Panc1 (cell line): ENCODE measurements at regions not wholly inside any gene's neighbourhood (a gene's known extent, or its start where the extent isn't known, plus 50 kb on each side); places are given as distances from the start of the nearest gene placed in this dataset.

Experiments
- ATAC-seq: fragments of 200-7000 bp; cut with Tn5 transposase; 2 replicates; pipeline ENCODE4 v1.9.1; 2020; ENCODE audit warnings: mild to moderate bottlenecking, moderate library complexity
- BruUV-seq: library from RNA; stranded (reverse); fragments of 400-500 nt; replicated peaks from 2 replicates; lab custom pipeline; 2021; lab: Mats Ljungman, UMichigan
- CTCF ChIA-PET: fragments of 300-600 bp; sonication (Branson Sonifier 250); formaldehyde crosslinking; loops from one replicate; lab custom pipeline; 2022; ENCODE audit warnings: antibody characterized with exemption; lab: Charles Lee
- POLR2A ChIA-PET: fragments of 300-600 bp; sonication (Branson Sonifier 250); formaldehyde crosslinking; loops from one replicate; lab custom pipeline; 2022; ENCODE audit warnings: antibody characterized with exemption; lab: Charles Lee
- DNase-seq: peaks from one replicate; pipeline ENCODE4 v3.0.0-alpha.2; 2010; ENCODE audit warnings: low read depth, low spot score
- H3K27ac ChIP-seq: 2 replicates; pipeline ENCODE4 v1.5.1; 2011; ENCODE audit warnings: mild to moderate bottlenecking, low read length, inconsistent platforms
- H3K27me3 ChIP-seq: fragments of 200-500 bp; sonication (Bioruptor generic); 2 replicates; pipeline ENCODE4 v1.6.0; 2014; ENCODE audit warnings: low read length, inconsistent platforms; ENCODE audit not compliant: control insufficient read depth, insufficient read depth
- H3K36me3 ChIP-seq: fragments of 200-500 bp; sonication (Bioruptor generic); 2 replicates; pipeline ENCODE4 v1.5.1; 2014; ENCODE audit warnings: inconsistent platforms, mild to moderate bottlenecking, low read length, moderate library complexity; ENCODE audit not compliant: control insufficient read depth, insufficient read depth
- H3K4me1 ChIP-seq: 2 replicates; pipeline ENCODE4 v1.5.1; 2011; ENCODE audit warnings: inconsistent platforms, mild to moderate bottlenecking, low read length, moderate library complexity; ENCODE audit not compliant: control insufficient read depth, insufficient read depth
- H3K4me3 ChIP-seq, 2 experiments: 2 replicates each; pipeline ENCODE4 v1.5.1; 2011 to 2012; ENCODE audit warnings: low read depth in 2 of 2, low read length in 2 of 2, mild to moderate bottlenecking in 2 of 2, inconsistent platforms in 1 of 2, moderate library complexity in 1 of 2
- H3K9me3 ChIP-seq: fragments of 200-500 bp; sonication (Bioruptor generic); 2 replicates; pipeline ENCODE4 v1.5.1; 2014; ENCODE audit warnings: low read depth, mild to moderate bottlenecking, inconsistent platforms, low read length, moderate library complexity; ENCODE audit not compliant: control insufficient read depth, insufficient read depth
- CTCF ChIP-seq: fragments of 450-650 bp; IDR thresholded peaks from 2 replicates; pipeline ENCODE4 v1.5.1; 2017; ENCODE audit warnings: mild to moderate bottlenecking
- POLR2AphosphoS5 ChIP-seq: IDR thresholded peaks from 2 replicates; pipeline ENCODE4 v1.6.1; 2012; ENCODE audit warnings: mild to moderate bottlenecking, low read depth, low read length, moderate library complexity
- REST ChIP-seq, 2 experiments: IDR thresholded peaks; 2 replicates each; pipeline ENCODE4 v1.6.1; 2011 to 2012; ENCODE audit warnings: low read depth in 2 of 2, control low read depth in 1 of 2, low read length in 1 of 2, mild to moderate bottlenecking in 1 of 2, moderate library complexity in 1 of 2; ENCODE audit not compliant: insufficient read depth in 1 of 2
- SIN3A ChIP-seq: IDR thresholded peaks from 2 replicates; pipeline ENCODE4 v1.6.1; 2012; ENCODE audit warnings: low read depth, mild to moderate bottlenecking, low read length, moderate library complexity, borderline replicate concordance; ENCODE audit not compliant: insufficient read depth
- TCF7L2 ChIP-seq: IDR thresholded peaks from 2 replicates; pipeline ENCODE4 v1.6.1; 2011; ENCODE audit warnings: mild to moderate bottlenecking, low read depth, low read length, inconsistent platforms
- in situ Hi-C: cut with HindIII; loops from 2 replicates; pipeline ENCODE4 v1.10.0; 2016; ENCODE audit warnings: low sequenced_read_pairs, low pct_unique_long_range_greater_than_20kb
- intact Hi-C: fragments of 100-400 bp; cut with micrococcal nuclease; formaldehyde crosslinking; loops from one replicate; pipeline ENCODE4 v1.10.0; 2022; ENCODE audit not compliant: unreplicated experiment

- ChIA-PET POLR2A (no interaction called here), CTCF (no interaction called here)
- DNase-seq: no peak
- intact Hi-C loops (no loop called here), in situ Hi-C loops (no loop called here)
- TF ChIP-seq REST (IDR thresholded peaks at IDR 0.05; ENCODE audit: insufficient read depth in 1 of 2, low read depth in 2 of 2, low read length in 1 of 2) (no peak), SIN3A (no peak), POLR2AphosphoS5 (no peak), TCF7L2 (no peak), CTCF (no peak)
- Histone ChIP-seq H3K36me3 (no peaks in the 10 kb centered on the region), H3K4me3 (no peak overlapping the region), H3K27me3 (peaks cover 27% of the 10 kb centered on the region), H3K4me1 (no peaks in the 10 kb centered on the region), H3K27ac (no peak overlapping the region), H3K9me3 (no peaks in the 10 kb centered on the region)
- no peak for ATAC-seq
- no TSS peak for BruUV-seq
Measured at GRCh38 chr1:83765125-83765524, 233.8 kb downstream of the TTLL7 start.

- H3K4me1 ChIP-seq: no peaks in the 10 kb centered on the region
- in situ Hi-C loops: no loop called here
- ChIA-PET POLR2A (interaction anchor here (0.7 kb wide), 1 partner anchor 23 kb away, joined by 3 read pairs; no protein-coding TSS in a partner anchor), CTCF (no interaction called here)
- DNase-seq (no peak), ATAC-seq (no peak)
- TF ChIP-seq REST (IDR thresholded peaks at IDR 0.05; ENCODE audit: insufficient read depth in 1 of 2, low read depth in 2 of 2, low read length in 1 of 2): no peak
- no peak for TF ChIP-seq SIN3A
- TF ChIP-seq CTCF: no peak
- no peak for TF ChIP-seq POLR2AphosphoS5
- no peak for TF ChIP-seq TCF7L2
- H3K27me3 ChIP-seq: peaks cover 34% of the 10 kb centered on the region
- no TSS peak for BruUV-seq
- no peaks in the 10 kb centered on the region for H3K36me3 ChIP-seq
- H3K9me3 ChIP-seq: no peaks in the 10 kb centered on the region
- intact Hi-C loops: no loop called here
- H3K27ac ChIP-seq: no peak overlapping the region
- no peak overlapping the region for H3K4me3 ChIP-seq
Measured at GRCh38 chr1:83764209-83764608, 234.7 kb downstream of the TTLL7 start.
